ENCODE measurements at regions not wholly inside any gene's neighbourhood (a gene's known extent, or its start where the extent isn't known, plus 50 kb on each side); places are given as distances from the start of the nearest gene placed in this dataset.

DNA sequence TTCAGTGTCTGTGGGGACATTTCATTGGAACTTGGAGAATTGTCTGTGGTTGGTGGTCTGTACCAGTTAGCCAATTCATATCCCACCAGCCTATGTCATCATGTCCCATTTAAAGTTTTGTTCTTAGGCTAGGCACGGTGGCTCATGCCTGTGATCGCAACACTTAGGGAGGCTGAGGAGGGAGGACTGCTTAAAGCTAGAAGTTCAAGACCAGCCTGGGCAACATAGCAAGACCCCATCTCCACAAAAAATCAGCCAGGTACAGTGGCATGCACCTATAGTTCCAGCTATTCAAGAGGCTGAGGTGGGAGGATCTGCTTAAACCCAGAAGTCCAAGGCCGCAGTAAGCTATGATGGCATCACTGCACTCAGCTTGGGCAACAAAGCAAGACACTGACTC, 55.6 kb upstream of the CCND1 start:
- Histone ChIP-seq H3K4me2 (ENCODE audit: insufficient read depth, low read length) (no peak overlapping the region), H3K4me1 (replicated peaks in 1 of 2; ENCODE audit: control insufficient read depth in 2 of 2, insufficient read depth in 2 of 2, low read length in 2 of 2) (no peaks in the 10 kb centered on the region; a peak in 1 of 5 replicates), H3K27ac (ENCODE audit: extremely low read depth, low read depth, low read length) (no peak overlapping the region), H3K9me3 (replicated peaks; ENCODE audit: control insufficient read depth, insufficient read depth, low read depth, low read length) (no peaks in the 10 kb centered on the region), H3K4me3 (no peak overlapping the region), H2AFZ (ENCODE audit: low read depth, low read length) (no peak overlapping the region), H3K9me1 (ENCODE audit: control insufficient read depth, insufficient read depth, low read length) (no peaks in the 10 kb centered on the region), H4K20me1 (replicated peaks; ENCODE audit: control insufficient read depth, insufficient read depth, low read length) (no peaks in the 10 kb centered on the region), H3K9ac (ENCODE audit: insufficient read depth in 1 of 2, low read depth in 2 of 2, low read length in 2 of 2) (no peak overlapping the region), H3K79me2 (ENCODE audit: control insufficient read depth, insufficient read depth, low read length) (no peaks in the 10 kb centered on the region), H3K36me3 (ENCODE audit: control insufficient read depth, insufficient read depth, low read length) (no peaks in the 10 kb centered on the region), H3K27me3 (ENCODE audit: control insufficient read depth in 2 of 2, insufficient read depth in 2 of 2, low read length in 2 of 2) (peaks cover 7 to 15% of the 10 kb centered on the region in 2 experiments; a peak in 4 of 5 replicates)
- 5% methylated on average over 3 of the region's 3 CpGs for WGBS (ENCODE audit: insufficient coverage, low coverage, missing lambda C conversion rate)
- ChIA-PET CTCF (ENCODE audit: low intra/inter-chr PET ratio) (no interaction called here), POLR2A (no interaction called here)
- intact Hi-C loops (cut with micrococcal nuclease) = no loop called here
- ATAC-seq (no peak), FAIRE-seq (no peak), DNase-seq (ENCODE audit: extremely low read depth in 1 of 4, low spot score in 3 of 4) (no peak)
- TF ChIP-seq RBM25 (IDR thresholded peaks at IDR 0.05; ENCODE audit: low read depth, low read length, severe bottlenecking) = peak; percentile 28
- no peak for TF ChIP-seq MAZ (CRISPR knock-in tag; conservative IDR thresholded peaks at IDR 0.05 in 1 of 2, IDR thresholded peaks at IDR 0.05 in 1 of 2)
- no peak for TF ChIP-seq HEY1 (CRISPR knock-in tag; IDR thresholded peaks at IDR 0.05; ENCODE audit: borderline replicate concordance)
- TF ChIP-seq NCOA6 (IDR thresholded peaks at IDR 0.05) = no peak
- no peak for TF ChIP-seq FOSL1 (tag; conservative IDR thresholded peaks at IDR 0.05)
- TF ChIP-seq ZNF121 (CRISPR knock-in tag; conservative IDR thresholded peaks at IDR 0.05) = peak; percentile 91
- BruUV-seq (replicated peaks) = no TSS peak
- in situ Hi-C loops (cut with MboI) = no loop called here

DNA sequence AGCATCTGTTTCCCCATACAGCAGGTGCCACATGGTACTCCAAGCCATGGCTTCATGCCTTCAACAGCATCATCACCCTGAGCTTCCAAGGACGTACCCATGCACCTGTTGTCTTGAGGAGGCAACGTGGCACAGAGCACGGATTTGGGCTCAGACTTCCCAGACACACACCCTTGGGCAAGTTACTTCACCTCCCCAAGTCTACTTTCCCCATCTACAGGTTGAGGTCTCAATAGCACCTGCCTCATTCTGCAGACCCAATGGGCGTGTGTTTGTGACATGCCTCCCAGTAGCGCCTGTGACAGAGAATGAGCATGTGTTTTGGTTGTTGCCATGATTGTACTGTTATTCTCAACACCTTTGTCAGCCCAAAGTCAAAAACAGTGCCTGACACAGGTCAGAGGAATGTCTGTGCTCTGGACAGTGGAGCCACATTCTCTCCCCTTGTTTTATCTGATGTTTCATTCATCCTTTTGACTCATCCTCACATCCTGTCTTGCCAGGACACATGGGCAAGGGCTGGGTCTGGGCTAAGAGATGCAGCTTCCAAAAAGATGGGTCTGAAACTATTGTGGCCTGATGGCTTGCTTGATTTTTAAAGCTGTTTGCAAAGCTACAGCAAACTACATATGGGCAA, 53.4 kb upstream of the CCND1 start:
- POLR2A ChIA-PET = no interaction called here
- FAIRE-seq = peak; percentile 55
- TF ChIP-seq PPARD (CRISPR knock-in tag; IDR thresholded peaks at IDR 0.05) (no peak), ZSCAN29 (IDR thresholded peaks at IDR 0.05) (no peak), TBL1XR1 (IDR thresholded peaks at IDR 0.05; ENCODE audit: low read length in 2 of 2) (no peak), DACH1 (IDR thresholded peaks at IDR 0.05; ENCODE audit: partially characterized antibody) (no peak), RBM34 (IDR thresholded peaks at IDR 0.05; ENCODE audit: borderline replicate concordance, insufficient read depth, low read length) (no peak), ZNF436 (CRISPR knock-in tag; IDR thresholded peaks at IDR 0.05) (no peak), TRIM28 (IDR thresholded peaks at IDR 0.05) (no peak), ZNF324 (CRISPR knock-in tag; IDR thresholded peaks at IDR 0.05) (no peak), ZNF695 (CRISPR knock-in tag; IDR thresholded peaks at IDR 0.05) (no peak), NFE2 (IDR thresholded peaks at IDR 0.05; ENCODE audit: low read depth) (no peak), BRD9 (IDR thresholded peaks at IDR 0.05; ENCODE audit: low read depth, partially characterized antibody) (no peak)
- TF ChIP-seq, protein P1, sequence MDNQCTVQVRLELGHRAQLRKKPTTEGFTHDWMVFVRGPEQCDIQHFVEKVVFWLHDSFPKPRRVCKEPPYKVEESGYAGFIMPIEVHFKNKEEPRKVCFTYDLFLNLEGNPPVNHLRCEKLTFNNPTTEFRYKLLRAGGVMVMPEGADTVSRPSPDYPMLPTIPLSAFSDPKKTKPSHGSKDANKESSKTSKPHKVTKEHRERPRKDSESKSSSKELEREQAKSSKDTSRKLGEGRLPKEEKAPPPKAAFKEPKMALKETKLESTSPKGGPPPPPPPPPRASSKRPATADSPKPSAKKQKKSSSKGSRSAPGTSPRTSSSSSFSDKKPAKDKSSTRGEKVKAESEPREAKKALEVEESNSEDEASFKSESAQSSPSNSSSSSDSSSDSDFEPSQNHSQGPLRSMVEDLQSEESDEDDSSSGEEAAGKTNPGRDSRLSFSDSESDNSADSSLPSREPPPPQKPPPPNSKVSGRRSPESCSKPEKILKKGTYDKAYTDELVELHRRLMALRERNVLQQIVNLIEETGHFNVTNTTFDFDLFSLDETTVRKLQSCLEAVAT (IDR thresholded peaks at IDR 0.05) = no peak

More for the DNA sequence above, 53.4 kb upstream of the CCND1 start:
- no peak overlapping the region for H3K4me2 ChIP-seq (ENCODE audit: insufficient read depth, low read length)
- DNase-seq (ENCODE audit: extremely low read depth in 1 of 4, low spot score in 3 of 4) (peak in 1 of 4 experiments; percentile 8), ATAC-seq (no peak)
- H3K27ac ChIP-seq (ENCODE audit: extremely low read depth, low read depth, low read length) = no peak overlapping the region
- H3K9ac ChIP-seq (ENCODE audit: insufficient read depth in 1 of 2, low read depth in 2 of 2, low read length in 2 of 2) = no peak overlapping the region
- H3K36me3 ChIP-seq (ENCODE audit: control insufficient read depth, insufficient read depth, low read length) = no peaks in the 10 kb centered on the region
- H3K79me2 ChIP-seq (ENCODE audit: control insufficient read depth, insufficient read depth, low read length) = no peaks in the 10 kb centered on the region
- H4K20me1 ChIP-seq (replicated peaks; ENCODE audit: control insufficient read depth, insufficient read depth, low read length) = no peaks in the 10 kb centered on the region
- no peaks in the 10 kb centered on the region for H3K9me1 ChIP-seq (ENCODE audit: control insufficient read depth, insufficient read depth, low read length)
- H3K9me3 ChIP-seq (replicated peaks; ENCODE audit: control insufficient read depth, insufficient read depth, low read depth, low read length) = no peaks in the 10 kb centered on the region
- H3K27me3 ChIP-seq (ENCODE audit: control insufficient read depth in 2 of 2, insufficient read depth in 2 of 2, low read length in 2 of 2) = peaks cover 4 to 11% of the 10 kb centered on the region in 2 experiments; a peak in 4 of 5 replicates
- WGBS (ENCODE audit: insufficient coverage, low coverage, missing lambda C conversion rate) = 3% methylated on average over 5 of the region's 5 CpGs
- H3K4me1 ChIP-seq (replicated peaks in 1 of 2; ENCODE audit: control insufficient read depth in 2 of 2, insufficient read depth in 2 of 2, low read length in 2 of 2) = no peaks in the 10 kb centered on the region; a peak in 1 of 5 replicates
- H2AFZ ChIP-seq (ENCODE audit: low read depth, low read length) = no peak overlapping the region
- CTCF ChIA-PET (ENCODE audit: low intra/inter-chr PET ratio) = no interaction called here
- intact Hi-C loops (cut with micrococcal nuclease) = no loop called here
- BruUV-seq (replicated peaks) = no TSS peak
- no peak overlapping the region for H3K4me3 ChIP-seq
- in situ Hi-C loops (cut with MboI) = no loop called here
